H9 (cell line): ENCODE measurements at regions not wholly inside any gene's neighbourhood (a gene's known extent, or its start where the extent isn't known, plus 50 kb on each side); places are given as distances from the start of the nearest gene placed in this dataset.

Experiments
- DNase-seq: peaks from one replicate; pipeline ENCODE4 v3.0.0-alpha.2; 2017
- H2AFZ ChIP-seq: one replicate; pipeline ENCODE4 v1.6.1; 2013; ENCODE audit warnings: mild to moderate bottlenecking, low read length, control low read depth, moderate library complexity
- H2AK5ac ChIP-seq: 2 replicates; pipeline ENCODE4 v1.6.1; 2013; ENCODE audit warnings: low read length, control low read depth, mixed read lengths; ENCODE audit not compliant: insufficient read length
- H2BK120ac ChIP-seq: one replicate; pipeline ENCODE4 v1.6.1; 2013; ENCODE audit warnings: low read depth, mild to moderate bottlenecking, low read length, control low read depth, inconsistent platforms; ENCODE audit not compliant: poor library complexity, severe bottlenecking
- H2BK12ac ChIP-seq: 2 replicates; pipeline ENCODE4 v1.6.1; 2013; ENCODE audit warnings: low read length, control low read depth, mixed read lengths, low read depth; ENCODE audit not compliant: insufficient read length
- H2BK15ac ChIP-seq: 2 replicates; pipeline ENCODE4 v1.6.1; 2013; ENCODE audit warnings: low read depth, low read length, control low read depth
- H2BK20ac ChIP-seq: one replicate; pipeline ENCODE4 v1.6.1; 2013; ENCODE audit warnings: low read depth, mild to moderate bottlenecking, low read length, control low read depth, inconsistent platforms; ENCODE audit not compliant: poor library complexity, severe bottlenecking
- H2BK5ac ChIP-seq: 2 replicates; pipeline ENCODE4 v1.6.1; 2013; ENCODE audit warnings: low read length, control low read depth, mixed read lengths; ENCODE audit not compliant: insufficient read length
- H3K14ac ChIP-seq: 2 replicates; pipeline ENCODE4 v1.6.1; 2013; ENCODE audit warnings: low read length, control low read depth; ENCODE audit not compliant: insufficient read depth
- H3K18ac ChIP-seq: 2 replicates; pipeline ENCODE4 v1.6.1; 2013; ENCODE audit warnings: low read depth, mild to moderate bottlenecking, mixed read lengths, low read length, control low read depth; ENCODE audit not compliant: insufficient read length
- H3K23ac ChIP-seq: 2 replicates; pipeline ENCODE4 v1.6.1; 2013; ENCODE audit warnings: low read length, control low read depth, mixed read lengths, low read depth; ENCODE audit not compliant: insufficient read length
- H3K23me2 ChIP-seq: 2 replicates; pipeline ENCODE4 v1.6.1; 2013; ENCODE audit warnings: low read depth, mild to moderate bottlenecking, mixed read lengths, low read length, control low read depth; ENCODE audit not compliant: insufficient read length, poor library complexity, severe bottlenecking
- H3K27ac ChIP-seq: 2 replicates; pipeline ENCODE4 v1.5.1; 2013; ENCODE audit warnings: low read length, control low read depth, mixed read lengths, low read depth; ENCODE audit not compliant: insufficient read length
- H3K27me3 ChIP-seq: 2 replicates; pipeline ENCODE4 v1.6.1; 2013; ENCODE audit warnings: low read length, control low read depth, inconsistent platforms; ENCODE audit not compliant: insufficient read depth
- H3K4ac ChIP-seq: 2 replicates; pipeline ENCODE4 v1.6.1; 2013; ENCODE audit warnings: low read depth, mild to moderate bottlenecking, control low read depth, inconsistent platforms, low read length, moderate library complexity
- H3K4me1 ChIP-seq: 2 replicates; pipeline ENCODE4 v1.6.1; 2013; ENCODE audit warnings: low read length, control low read depth, inconsistent platforms; ENCODE audit not compliant: insufficient read depth
- H3K4me2 ChIP-seq: 2 replicates; pipeline ENCODE4 v1.6.1; 2013; ENCODE audit warnings: low read length, control low read depth, mixed read lengths; ENCODE audit not compliant: insufficient read length, insufficient read depth
- H3K56ac ChIP-seq: 2 replicates; pipeline ENCODE4 v1.6.1; 2013; ENCODE audit warnings: low read depth, mild to moderate bottlenecking, mixed read lengths, low read length, control low read depth; ENCODE audit not compliant: insufficient read length
- H3K79me1 ChIP-seq: 2 replicates; pipeline ENCODE4 v1.6.1; 2013; ENCODE audit warnings: low read depth, mild to moderate bottlenecking, moderate library complexity, low read length, control low read depth, inconsistent platforms; ENCODE audit not compliant: insufficient read depth, poor library complexity, severe bottlenecking
- H3K79me2 ChIP-seq: 2 replicates; pipeline ENCODE4 v1.6.1; 2013; ENCODE audit warnings: low read length, control low read depth, inconsistent platforms; ENCODE audit not compliant: insufficient read depth
- H3K9ac ChIP-seq: 2 replicates; pipeline ENCODE4 v1.6.1; 2013; ENCODE audit warnings: low read length, control low read depth, mixed read lengths; ENCODE audit not compliant: insufficient read length; ENCODE audit errors: extremely low read depth
- H3K9me3 ChIP-seq: one replicate; pipeline ENCODE4 v1.6.1; 2013; ENCODE audit warnings: low read depth, low read length, inconsistent platforms; ENCODE audit not compliant: control insufficient read depth
- H3T11ph ChIP-seq: one replicate; pipeline ENCODE4 v1.6.1; 2013; ENCODE audit warnings: mild to moderate bottlenecking, low read length, control low read depth, inconsistent platforms
- H4K20me1 ChIP-seq: one replicate; pipeline ENCODE4 v1.6.1; 2013; ENCODE audit not compliant: control insufficient read depth, insufficient read length, insufficient read depth
- H4K5ac ChIP-seq: 2 replicates; pipeline ENCODE4 v1.6.1; 2013; ENCODE audit warnings: low read depth, mild to moderate bottlenecking, mixed read lengths, low read length, control low read depth; ENCODE audit not compliant: insufficient read length
- H4K8ac ChIP-seq: replicated peaks from 2 replicates; pipeline ENCODE4 v1.6.1; 2013; ENCODE audit warnings: low read length, control low read depth, mixed read lengths, low read depth; ENCODE audit not compliant: insufficient read length
- H4K91ac ChIP-seq: 2 replicates; pipeline ENCODE4 v1.6.1; 2013; ENCODE audit warnings: low read depth, mild to moderate bottlenecking, moderate library complexity, mixed read lengths, low read length, control low read depth; ENCODE audit not compliant: insufficient read length
- H3K27ac Mint-ChIP-seq, 3 experiments: 2 replicates in 2 of 3; 3 replicates in 1 of 3; pipeline ENCODE4 v1.8.0; 2020 to 2021; ENCODE audit warnings: mixed read lengths in 3 of 3, mild to moderate bottlenecking in 1 of 3, moderate library complexity in 1 of 3
- H3K27me3 Mint-ChIP-seq: 2 replicates; pipeline ENCODE4 v1.8.0; 2021; ENCODE audit warnings: low read depth, mild to moderate bottlenecking, moderate library complexity, mixed read lengths
- H3K36me3 Mint-ChIP-seq, 3 experiments: 2 replicates in 2 of 3; 3 replicates in 1 of 3; pipeline ENCODE4 v1.8.0; 2020 to 2021; ENCODE audit warnings: low read depth in 3 of 3, mixed read lengths in 3 of 3; ENCODE audit not compliant: insufficient read depth in 1 of 3
- H3K4me1 Mint-ChIP-seq, 2 experiments: 2 replicates each; pipeline ENCODE4 v1.8.0; 2020; ENCODE audit warnings: mixed read lengths in 2 of 2
- H3K4me3 Mint-ChIP-seq, 2 experiments: 2 replicates in 1 of 2; 3 replicates in 1 of 2; pipeline ENCODE4 v1.8.0; 2020 to 2021; ENCODE audit warnings: mild to moderate bottlenecking in 2 of 2, mixed read lengths in 2 of 2, moderate library complexity in 1 of 2
- H3K9me3 Mint-ChIP-seq, 2 experiments: 2 replicates in 1 of 2; 3 replicates in 1 of 2; pipeline ENCODE4 v1.8.0; 2020; ENCODE audit warnings: mild to moderate bottlenecking in 2 of 2, mixed read lengths in 2 of 2, moderate library complexity in 1 of 2
- WGBS: extraction: QIAGEN DNeasy Blood & Tissue Kit; methylation state at CpG from one replicate; pipeline ENCODE4 v1.1.7; 2013; ENCODE audit warnings: missing lambda C conversion rate, low lambda C conversion rate, mixed read lengths; ENCODE audit not compliant: insufficient read length; ENCODE audit errors: extremely low coverage; 5-methylcytosine and 5-hydroxymethylcytosine counted together
- TF ChIP-seq, protein P1 (sequence below): fragments of 200-600 bp; sonication (generic); conservative IDR thresholded peaks from 3 replicates; pipeline ENCODE4 v1.8.0; 2021; ENCODE audit warnings: antibody characterized with exemption, mild to moderate bottlenecking

GRCh38 chr1:221099747-221100595 lies 220.7 kb downstream of the HLX start:
- no peaks in the 10 kb centered on the region for H4K20me1 ChIP-seq
- no peak overlapping the region for H2BK15ac ChIP-seq
- no peak overlapping the region for H2AFZ ChIP-seq
- H2AK5ac ChIP-seq, result no peak overlapping the region
- no peaks in the 10 kb centered on the region for H3K79me2 ChIP-seq
- H2BK20ac ChIP-seq, result no peak overlapping the region
- no peak overlapping the region for H3T11ph ChIP-seq
- H2BK12ac ChIP-seq, result no peak overlapping the region
- no peaks in the 10 kb centered on the region for H3K79me1 ChIP-seq
- H3K9me3 ChIP-seq, result no peaks in the 10 kb centered on the region
- H3K27me3 Mint-ChIP-seq, result no peaks in the 10 kb centered on the region
- no peak overlapping the region for H3K56ac ChIP-seq
- H3K27ac ChIP-seq, result no peak overlapping the region
- no peak overlapping the region for H4K91ac ChIP-seq
- no peaks in the 10 kb centered on the region for H3K23me2 ChIP-seq
- H3K4me1 ChIP-seq, result no peaks in the 10 kb centered on the region
- no peaks in the 10 kb centered on the region; a peak in 1 of 7 replicates for H3K36me3 Mint-ChIP-seq
- no peak overlapping the region for H3K4me3 Mint-ChIP-seq
- H3K4me2 ChIP-seq, result no peak overlapping the region
- no peak overlapping the region for H3K4ac ChIP-seq
- no peak overlapping the region for H2BK120ac ChIP-seq
- H3K27me3 ChIP-seq, result no peaks in the 10 kb centered on the region
- WGBS, result no CpG with 5 or more reads among the region's 12 CpGs
- H4K8ac ChIP-seq, result no peak overlapping the region
- H4K5ac ChIP-seq, result no peak overlapping the region
- no peak overlapping the region; a peak in 1 of 7 replicates for H3K27ac Mint-ChIP-seq
- peaks cover 0 to 2% of the 10 kb centered on the region in 2 experiments; a peak in 1 of 5 replicates for H3K9me3 Mint-ChIP-seq
- H3K18ac ChIP-seq, result no peak overlapping the region
- no peak overlapping the region for H3K23ac ChIP-seq
- no peak overlapping the region for H2BK5ac ChIP-seq
- H3K9ac ChIP-seq, result no peak overlapping the region
- DNase-seq, result no peak
- TF ChIP-seq, protein P1, sequence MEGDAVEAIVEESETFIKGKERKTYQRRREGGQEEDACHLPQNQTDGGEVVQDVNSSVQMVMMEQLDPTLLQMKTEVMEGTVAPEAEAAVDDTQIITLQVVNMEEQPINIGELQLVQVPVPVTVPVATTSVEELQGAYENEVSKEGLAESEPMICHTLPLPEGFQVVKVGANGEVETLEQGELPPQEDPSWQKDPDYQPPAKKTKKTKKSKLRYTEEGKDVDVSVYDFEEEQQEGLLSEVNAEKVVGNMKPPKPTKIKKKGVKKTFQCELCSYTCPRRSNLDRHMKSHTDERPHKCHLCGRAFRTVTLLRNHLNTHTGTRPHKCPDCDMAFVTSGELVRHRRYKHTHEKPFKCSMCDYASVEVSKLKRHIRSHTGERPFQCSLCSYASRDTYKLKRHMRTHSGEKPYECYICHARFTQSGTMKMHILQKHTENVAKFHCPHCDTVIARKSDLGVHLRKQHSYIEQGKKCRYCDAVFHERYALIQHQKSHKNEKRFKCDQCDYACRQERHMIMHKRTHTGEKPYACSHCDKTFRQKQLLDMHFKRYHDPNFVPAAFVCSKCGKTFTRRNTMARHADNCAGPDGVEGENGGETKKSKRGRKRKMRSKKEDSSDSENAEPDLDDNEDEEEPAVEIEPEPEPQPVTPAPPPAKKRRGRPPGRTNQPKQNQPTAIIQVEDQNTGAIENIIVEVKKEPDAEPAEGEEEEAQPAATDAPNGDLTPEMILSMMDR, result no peak
- no peak overlapping the region for H3K14ac ChIP-seq
- H3K4me1 Mint-ChIP-seq, result no peaks in the 10 kb centered on the region
